ENCODE measurements at regions not wholly inside any gene's neighbourhood (a gene's known extent, or its start where the extent isn't known, plus 50 kb on each side); places are given as distances from the start of the nearest gene placed in this dataset.

GRCh38 chr1:243927381-243927780 lies 77.3 kb upstream of the AKT3 start:
- TF ChIP-seq CTCF (conservative IDR thresholded peaks at IDR 0.05) = no peak
- Histone ChIP-seq H4K8ac (replicated peaks; ENCODE audit: insufficient read length, low read depth, low read length) (no peak overlapping the region), H3K56ac (ENCODE audit: insufficient read length, low read depth, low read length) (no peak overlapping the region), H2BK15ac (ENCODE audit: low read depth, low read length) (no peak overlapping the region), H2BK5ac (ENCODE audit: insufficient read length, low read length) (no peak overlapping the region), H2AFZ (ENCODE audit: low read length) (no peak overlapping the region), H3K9me3 (ENCODE audit: control insufficient read depth, low read depth, low read length) (no peaks in the 10 kb centered on the region), H3K23me2 (ENCODE audit: insufficient read length, low read depth, low read length, poor library complexity, severe bottlenecking) (no peaks in the 10 kb centered on the region), H3K23ac (ENCODE audit: insufficient read length, low read depth, low read length) (no peak overlapping the region), H2BK20ac (ENCODE audit: low read depth, low read length, poor library complexity, severe bottlenecking) (no peak overlapping the region), H2BK12ac (ENCODE audit: insufficient read length, low read depth, low read length) (no peak overlapping the region), H4K91ac (ENCODE audit: insufficient read length, low read depth, low read length) (no peak overlapping the region), H3K14ac (ENCODE audit: insufficient read depth, low read length) (no peak overlapping the region), H3K79me2 (ENCODE audit: insufficient read depth, low read length) (no peaks in the 10 kb centered on the region), H3K27me3 (ENCODE audit: insufficient read depth, low read length) (no peaks in the 10 kb centered on the region), H4K5ac (ENCODE audit: insufficient read length, low read depth, low read length) (no peak overlapping the region), H4K20me1 (ENCODE audit: control insufficient read depth, insufficient read depth, insufficient read length) (no peaks in the 10 kb centered on the region), H3K79me1 (ENCODE audit: insufficient read depth, low read depth, low read length, poor library complexity, severe bottlenecking) (no peaks in the 10 kb centered on the region), H3K4me2 (ENCODE audit: insufficient read depth, insufficient read length, low read length) (no peak overlapping the region), H3K9ac (ENCODE audit: extremely low read depth, insufficient read length, low read length) (no peak overlapping the region), H2BK120ac (ENCODE audit: low read depth, low read length, poor library complexity, severe bottlenecking) (no peak overlapping the region), H3T11ph (ENCODE audit: low read length) (no peak overlapping the region), H2AK5ac (ENCODE audit: insufficient read length, low read length) (no peak overlapping the region), H3K4me1 (ENCODE audit: insufficient read depth, low read length) (peaks cover 2% of the 10 kb centered on the region; the same call in 1 of the 2 replicates), H3K18ac (ENCODE audit: insufficient read length, low read depth, low read length) (no peak overlapping the region), H3K27ac (ENCODE audit: insufficient read length, low read depth, low read length) (no peak overlapping the region), H3K4ac (ENCODE audit: low read depth, low read length) (no peak overlapping the region)
- Mint-ChIP-seq H3K27me3 (ENCODE audit: low read depth) (peaks cover 5% of the 10 kb centered on the region), H3K9me3 (no peaks in the 10 kb centered on the region; a peak in 1 of 5 replicates), H3K4me1 (peaks cover 44 to 51% of the 10 kb centered on the region in 2 experiments), H3K36me3 (ENCODE audit: insufficient read depth in 1 of 3, low read depth in 3 of 3) (no peaks in the 10 kb centered on the region), H3K27ac (no peak overlapping the region), H3K4me3 (no peak overlapping the region)
- DNase-seq = no peak
- WGBS (ENCODE audit: extremely low coverage, insufficient read length, low lambda C conversion rate) = no CpG with 5 or more reads among the region's 2 CpGs

Data from H9 (cell line).